ENCODE measurements at regions not wholly inside any gene's neighbourhood (a gene's known extent, or its start where the extent isn't known, plus 50 kb on each side); places are given as distances from the start of the nearest gene placed in this dataset.
"Not testable (repeated sequence)": the region's sequence is repeated elsewhere in the genome, so short reads cannot be mapped to it uniquely, and the experiment has no call there.

DNA sequence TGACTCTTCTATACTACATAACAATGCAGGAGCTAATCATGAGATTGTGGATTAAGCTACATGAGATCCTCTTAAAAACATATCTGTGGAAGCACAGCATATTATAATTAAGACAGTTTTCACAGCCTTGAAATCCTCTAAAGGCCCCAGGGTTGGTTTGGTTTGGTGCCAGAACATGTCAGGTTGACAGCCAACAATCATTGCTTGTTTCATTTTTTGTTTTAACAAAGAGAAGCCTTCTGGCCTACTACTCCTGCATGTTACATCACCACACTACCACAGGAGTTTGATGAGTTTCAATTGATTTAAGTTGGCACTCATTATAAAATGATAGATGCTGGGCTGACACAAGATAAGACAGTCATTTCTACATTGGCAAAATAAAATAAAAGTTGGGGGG lies 255.9 kb upstream of the ERBB4 start:
- DNase-seq (ENCODE audit: extremely low read depth in 1 of 2, low read depth in 1 of 2) = no peak

GRCh38 chr2:212791569-212791968 lies 253.0 kb upstream of the ERBB4 start:
- no peak for DNase-seq (ENCODE audit: extremely low read depth in 1 of 2, low read depth in 1 of 2)

DNA sequence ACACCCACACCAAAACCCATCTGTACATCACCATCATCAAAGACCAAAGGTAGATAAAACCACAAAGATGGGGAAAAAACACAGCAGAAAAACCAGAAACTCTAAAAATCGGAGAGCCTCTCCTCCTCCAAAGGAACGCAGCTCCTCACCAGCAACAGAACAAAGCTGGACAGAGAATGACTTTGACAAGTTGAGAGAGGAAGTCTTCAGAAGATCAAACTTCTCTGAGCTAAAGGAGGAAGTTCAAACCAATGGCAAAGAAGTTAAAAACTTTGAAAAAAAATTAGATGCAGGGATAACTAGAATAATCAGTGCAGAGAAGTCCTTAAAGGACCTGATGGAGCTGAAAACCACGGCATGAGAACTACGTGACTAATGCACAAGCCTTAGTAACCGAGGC lies 247.5 kb upstream of the ERBB4 start:
- not testable (repeated sequence) for DNase-seq (ENCODE audit: extremely low read depth in 1 of 2, low read depth in 1 of 2)

DNA sequence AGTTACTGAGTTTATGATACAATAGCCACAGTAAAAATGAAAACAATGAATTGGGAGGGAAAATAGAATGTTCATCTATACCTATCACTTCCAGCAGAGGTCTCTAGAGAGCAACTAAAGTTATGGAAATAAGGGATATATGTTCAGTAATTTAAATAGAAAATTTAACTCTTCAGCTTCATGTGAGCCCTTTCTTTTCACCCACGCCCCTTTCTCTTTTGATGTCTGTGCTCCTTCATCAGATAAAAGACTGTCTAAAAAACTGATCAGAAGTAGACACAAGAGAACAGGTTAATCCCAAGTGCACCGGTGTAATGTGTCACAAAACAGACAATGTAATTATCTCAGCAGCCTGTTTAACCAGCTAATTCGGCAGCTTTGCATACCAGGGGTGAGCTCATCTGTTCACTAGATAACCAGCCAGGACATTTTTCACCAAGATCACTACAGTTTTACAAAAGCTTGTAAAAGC lies 238.5 kb upstream of the ERBB4 start:
- no peak for DNase-seq (ENCODE audit: extremely low read depth in 1 of 2, low read depth in 1 of 2)

DNA sequence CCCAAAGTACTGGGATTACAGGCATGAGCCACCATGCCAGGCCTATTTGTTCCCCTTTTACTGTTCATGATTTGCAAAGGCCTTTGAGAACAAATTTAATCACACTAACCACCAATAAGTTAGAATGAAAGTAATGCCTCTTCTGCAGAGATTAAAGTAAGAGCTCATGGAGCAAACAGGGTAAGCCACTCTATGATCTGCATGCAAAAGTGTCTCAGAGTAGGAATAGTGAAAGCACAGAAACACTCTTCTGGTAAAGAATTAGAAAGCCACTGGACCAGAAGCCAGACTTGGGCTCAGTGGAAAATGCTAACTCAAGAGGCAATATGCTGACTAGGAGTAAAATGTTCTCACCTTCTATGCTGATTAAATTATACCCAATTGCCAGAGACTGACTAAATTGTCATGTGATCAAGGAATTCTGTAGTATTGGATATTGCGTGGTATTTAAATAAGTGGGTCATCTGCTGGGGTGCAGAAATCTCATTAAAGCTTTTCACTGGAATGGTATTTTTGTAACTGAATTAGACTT lies 235.3 kb upstream of the ERBB4 start:
- no peak for DNase-seq (ENCODE audit: extremely low read depth in 1 of 2, low read depth in 1 of 2)

DNA sequence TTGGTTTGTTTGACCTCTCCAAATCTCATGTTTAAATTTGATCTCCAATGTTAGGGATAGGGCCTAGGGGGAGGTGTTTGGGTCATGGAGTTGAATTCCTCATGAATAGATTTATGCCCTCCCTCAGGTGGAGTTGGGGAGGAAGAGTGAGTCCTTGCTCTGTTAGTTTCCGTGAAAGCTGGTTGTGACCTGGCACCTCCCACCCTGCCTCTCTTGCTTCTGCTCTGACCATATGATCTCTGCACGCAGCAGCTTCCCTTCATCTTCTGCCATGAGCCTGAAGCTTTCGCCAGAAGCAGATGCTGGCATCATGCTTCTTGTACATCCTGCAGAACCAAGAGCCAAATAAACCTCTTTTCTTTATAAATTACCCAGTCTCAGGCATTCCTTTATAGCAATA lies 231.6 kb upstream of the ERBB4 start:
- no peak for DNase-seq (ENCODE audit: extremely low read depth in 1 of 2, low read depth in 1 of 2)

- no peak for DNase-seq (ENCODE audit: extremely low read depth in 1 of 2, low read depth in 1 of 2)
These were observed 228.3 kb upstream of the ERBB4 start for GRCh38 chr2:212766921-212767320.

DNA sequence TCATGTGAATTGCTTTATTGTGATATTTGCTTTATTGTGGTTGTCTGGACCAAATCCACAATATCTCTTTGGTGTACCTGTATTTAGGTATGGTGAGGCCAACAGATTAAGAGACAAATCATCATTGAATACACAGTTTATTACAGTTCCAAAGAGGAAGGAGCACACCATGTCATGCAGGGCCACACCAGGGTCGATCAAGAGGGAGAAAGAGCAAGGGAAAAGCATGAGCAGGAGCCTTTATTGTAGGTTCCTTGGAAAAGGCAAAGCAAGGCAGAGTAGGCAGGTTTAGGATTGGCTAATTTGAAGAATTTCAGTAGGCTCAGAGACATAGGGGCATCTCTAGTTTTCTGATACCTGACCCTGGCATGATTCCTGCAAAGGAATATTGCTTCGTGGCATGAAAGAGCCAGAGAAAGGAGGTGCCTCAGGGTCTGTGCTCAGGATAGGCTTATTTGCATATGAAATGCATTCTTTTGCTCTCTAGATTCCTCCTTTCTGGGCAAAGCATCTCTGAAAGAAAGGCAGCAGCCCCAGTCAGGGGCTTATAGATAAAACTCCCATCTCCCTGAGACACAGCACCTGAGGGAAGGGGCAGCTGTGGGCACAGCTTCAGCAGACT lies 214.2 kb upstream of the ERBB4 start:
- no peak for DNase-seq (ENCODE audit: extremely low read depth in 1 of 2, low read depth in 1 of 2)

GRCh38 chr2:212745359-212745758 lies 206.8 kb upstream of the ERBB4 start:
- no peak for DNase-seq (ENCODE audit: extremely low read depth in 1 of 2, low read depth in 1 of 2)

DNA sequence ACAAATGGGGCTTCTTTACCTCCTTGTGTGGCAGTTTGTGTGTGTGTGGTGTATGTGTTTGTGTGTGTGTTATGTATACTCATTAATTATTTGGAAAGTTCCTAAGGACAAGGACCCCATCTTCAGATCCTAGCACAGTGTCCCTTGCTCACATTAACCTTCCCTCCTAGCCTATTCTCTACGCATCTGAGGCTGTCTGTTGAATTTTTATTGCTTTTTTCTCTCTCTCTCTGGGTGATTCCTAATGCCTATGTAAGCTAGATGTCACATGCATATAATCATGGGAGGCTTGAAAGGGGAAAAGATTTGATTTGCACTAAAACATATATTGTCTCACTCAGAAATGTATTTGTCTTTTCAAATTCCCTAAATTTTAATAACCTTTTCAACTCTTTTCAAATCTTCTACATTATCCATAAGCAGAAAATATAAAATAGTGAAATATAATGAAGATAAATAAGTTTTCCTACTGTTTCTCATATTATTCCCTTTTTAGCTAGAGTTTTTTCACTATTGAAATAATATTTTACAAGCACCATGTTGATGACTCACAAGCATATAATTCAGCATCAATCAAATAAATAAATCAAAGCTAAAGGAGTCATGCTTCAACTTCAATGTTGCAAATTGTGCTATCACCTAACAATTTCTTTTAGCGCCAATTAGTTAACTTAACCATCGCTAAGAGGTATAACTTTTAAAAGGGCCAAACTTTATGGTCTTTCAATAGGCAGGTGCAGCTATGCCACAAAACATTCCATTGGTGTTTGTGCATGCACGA lies 199.0 kb upstream of the ERBB4 start:
- DNase-seq (ENCODE audit: extremely low read depth in 1 of 2, low read depth in 1 of 2) = no peak

DNA sequence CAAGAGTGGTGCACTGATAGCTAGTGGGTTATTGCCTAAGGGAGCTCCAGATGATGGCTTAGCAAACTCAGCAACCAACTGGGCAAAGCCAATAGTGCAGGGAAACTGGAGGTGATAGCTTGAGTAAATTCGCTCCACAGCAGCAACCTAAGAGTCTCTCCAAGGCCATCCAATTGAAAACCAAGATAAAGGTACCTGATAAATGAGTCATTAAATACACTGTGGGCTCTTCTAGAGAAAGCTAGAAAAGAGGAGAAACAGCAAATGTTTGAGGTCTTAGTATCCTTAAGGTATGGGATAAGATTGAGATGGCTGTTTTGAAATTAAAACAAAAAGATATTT lies 197.8 kb upstream of the ERBB4 start:
- no peak for DNase-seq (ENCODE audit: extremely low read depth in 1 of 2, low read depth in 1 of 2)

GRCh38 chr2:212733273-212733672 lies 194.7 kb upstream of the ERBB4 start:
- no peak for DNase-seq (ENCODE audit: extremely low read depth in 1 of 2, low read depth in 1 of 2)

- no peak for DNase-seq (ENCODE audit: extremely low read depth in 1 of 2, low read depth in 1 of 2)
These were observed 194.3 kb upstream of the ERBB4 start for GRCh38 chr2:212732860-212733259.

DNA sequence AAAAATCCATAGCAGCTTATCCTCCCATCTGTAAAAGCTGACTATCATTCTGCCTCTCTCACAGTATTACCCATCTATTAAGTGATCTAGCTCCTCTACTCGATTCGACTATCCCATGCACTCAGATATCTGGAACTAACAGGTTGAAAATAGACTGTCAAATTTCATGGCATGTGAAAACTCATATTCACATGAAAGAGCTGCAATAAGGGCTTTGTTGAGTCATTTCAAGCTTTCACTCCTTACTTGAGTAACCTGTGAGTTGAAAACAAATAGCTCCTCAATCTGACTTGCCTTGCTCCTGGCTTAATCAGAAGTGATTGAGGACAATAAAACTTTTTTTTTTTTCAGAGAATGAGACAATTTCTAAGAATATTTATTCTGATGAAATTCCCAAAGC lies 192.4 kb upstream of the ERBB4 start:
- no peak for DNase-seq (ENCODE audit: extremely low read depth in 1 of 2, low read depth in 1 of 2)

DNA sequence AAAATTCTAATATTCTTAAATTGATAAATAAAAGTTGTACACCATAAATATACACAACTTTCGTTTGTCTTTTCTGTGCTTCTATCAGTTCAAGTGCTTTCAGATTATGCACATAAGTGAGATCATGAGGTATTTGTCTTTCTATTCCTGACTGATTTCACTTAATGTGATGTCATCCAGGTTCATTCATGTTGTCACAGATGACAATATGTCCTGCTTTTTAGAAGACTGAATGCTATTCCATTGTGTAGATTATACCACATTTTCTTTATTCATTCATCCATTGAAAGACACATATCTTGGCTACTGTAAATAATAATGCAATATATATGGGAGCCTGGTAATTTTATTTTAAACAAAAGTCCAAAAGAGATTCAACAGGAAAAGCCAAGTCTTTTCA lies 190.1 kb upstream of the ERBB4 start:
- no peak for DNase-seq (ENCODE audit: extremely low read depth in 1 of 2, low read depth in 1 of 2)

GRCh38 chr2:212727751-212728150 lies 189.1 kb upstream of the ERBB4 start:
- no peak for DNase-seq (ENCODE audit: extremely low read depth in 1 of 2, low read depth in 1 of 2)

GRCh38 chr2:212726403-212726802 lies 187.8 kb upstream of the ERBB4 start:
- no peak for DNase-seq (ENCODE audit: extremely low read depth in 1 of 2, low read depth in 1 of 2)

GRCh38 chr2:212725180-212725579 lies 186.6 kb upstream of the ERBB4 start:
- DNase-seq (ENCODE audit: extremely low read depth in 1 of 2, low read depth in 1 of 2) = no peak

- no peak for DNase-seq (ENCODE audit: extremely low read depth in 1 of 2, low read depth in 1 of 2)
These were observed 184.6 kb upstream of the ERBB4 start for GRCh38 chr2:212723226-212723625.

- DNase-seq (ENCODE audit: extremely low read depth in 1 of 2, low read depth in 1 of 2) = no peak
These were observed 183.4 kb upstream of the ERBB4 start for GRCh38 chr2:212722046-212722445.

- no peak for DNase-seq (ENCODE audit: extremely low read depth in 1 of 2, low read depth in 1 of 2)
These were observed 182.4 kb upstream of the ERBB4 start for GRCh38 chr2:212721026-212721451.

- not testable (repeated sequence) for DNase-seq (ENCODE audit: extremely low read depth in 1 of 2, low read depth in 1 of 2)
These were observed 176.8 kb upstream of the ERBB4 start for GRCh38 chr2:212715411-212715810.
